Body of pancreas (tissue), 4 donors: ENCODE measurements at regions not wholly inside any gene's neighbourhood (a gene's known extent, or its start where the extent isn't known, plus 50 kb on each side); places are given as distances from the start of the nearest gene placed in this dataset.

Source experiments
- ATAC-seq: fragments of 150-250 bp; one replicate; pipeline ENCODE4 v1.9.1; 2016
- DNase-seq, 4 donors: peaks; one replicate each; pipeline ENCODE4 v3.0.0-alpha.2; 2019
- H3K27ac ChIP-seq, 4 donors: fragments of 200-600 bp; sonication (generic); 1 replicate in 3 of 4; 2 replicates in 1 of 4; pipeline versions ENCODE4 v1.5.1 to v1.6.1; 2016 to 2019; ENCODE audit warnings: mild to moderate bottlenecking in 1 of 4, mixed read lengths in 1 of 4, moderate library complexity in 1 of 4
- H3K27me3 ChIP-seq, 2 donors: fragments of 200-600 bp; sonication (generic); one replicate each; pipeline ENCODE4 v1.6.0; 2016; ENCODE audit warnings: mild to moderate bottlenecking in 1 of 2
- H3K36me3 ChIP-seq, 2 donors: fragments of 200-600 bp; sonication (generic); replicated peaks in 1 of 2; 2 replicates each; pipeline ENCODE4 v1.5.1; 2016; ENCODE audit warnings: low read depth in 2 of 2; ENCODE audit not compliant: insufficient read depth in 1 of 2
- H3K4me1 ChIP-seq: fragments of 200-600 bp; sonication (generic); one replicate; pipeline ENCODE4 v1.6.0; 2016
- H3K4me3 ChIP-seq, 2 donors: fragments of 200-600 bp; sonication (generic); 1 replicate in 1 of 2; 2 replicates in 1 of 2; pipeline ENCODE4 v1.5.1; 2016 to 2019
- H3K9me3 ChIP-seq, 3 donors: fragments of 200-600 bp; sonication (generic); 1 replicate in 2 of 3; 2 replicates in 1 of 3; pipeline ENCODE4 v1.5.1; 2016
- POLR2A ChIP-seq, 3 donors: fragments of 450-650 bp; IDR thresholded peaks; one replicate each; pipeline ENCODE4 v1.6.1; 2016; ENCODE audit warnings: antibody characterized with exemption in 3 of 3, mild to moderate bottlenecking in 2 of 3
- WGBS, 2 donors: methylation state at CpG; one replicate each; pipeline ENCODE4 v1.1.5; 2017; 5-methylcytosine and 5-hydroxymethylcytosine counted together
- intact Hi-C: fragments of 100-400 bp; cut with DNase I; formaldehyde crosslinking; loops from one replicate; pipeline ENCODE4 v1.15.1; 2023
- TF ChIP-seq, protein P1 (sequence below), 7 experiments: fragments of 450-650 bp in 4 of 7; fragments of 200-600 bp in 3 of 7; sonication (generic) in 3 of 7; IDR thresholded peaks; one replicate each; pipeline ENCODE4 v1.5.1; 2016 to 2019; ENCODE audit warnings: antibody characterized with exemption in 7 of 7

GRCh38 chrX:128599632-128600031 lies 547.4 kb upstream of the ACTRT1 start:
- Histone ChIP-seq H3K27ac (no peak overlapping the region), H3K4me3 (no peak overlapping the region), H3K9me3 (no peaks in the 10 kb centered on the region), H3K27me3 (no peaks in the 10 kb centered on the region), H3K4me1 (no peaks in the 10 kb centered on the region), H3K36me3 (no peaks in the 10 kb centered on the region)
- ATAC-seq, result no peak
- no peak for DNase-seq
- intact Hi-C loops, result no loop called here
- 44 to 59% methylated on average over 1 of the region's 1 CpG for WGBS, 2 donors
- TF ChIP-seq POLR2A (IDR thresholded peaks at IDR 0.05), result no peak
- TF ChIP-seq, protein P1, sequence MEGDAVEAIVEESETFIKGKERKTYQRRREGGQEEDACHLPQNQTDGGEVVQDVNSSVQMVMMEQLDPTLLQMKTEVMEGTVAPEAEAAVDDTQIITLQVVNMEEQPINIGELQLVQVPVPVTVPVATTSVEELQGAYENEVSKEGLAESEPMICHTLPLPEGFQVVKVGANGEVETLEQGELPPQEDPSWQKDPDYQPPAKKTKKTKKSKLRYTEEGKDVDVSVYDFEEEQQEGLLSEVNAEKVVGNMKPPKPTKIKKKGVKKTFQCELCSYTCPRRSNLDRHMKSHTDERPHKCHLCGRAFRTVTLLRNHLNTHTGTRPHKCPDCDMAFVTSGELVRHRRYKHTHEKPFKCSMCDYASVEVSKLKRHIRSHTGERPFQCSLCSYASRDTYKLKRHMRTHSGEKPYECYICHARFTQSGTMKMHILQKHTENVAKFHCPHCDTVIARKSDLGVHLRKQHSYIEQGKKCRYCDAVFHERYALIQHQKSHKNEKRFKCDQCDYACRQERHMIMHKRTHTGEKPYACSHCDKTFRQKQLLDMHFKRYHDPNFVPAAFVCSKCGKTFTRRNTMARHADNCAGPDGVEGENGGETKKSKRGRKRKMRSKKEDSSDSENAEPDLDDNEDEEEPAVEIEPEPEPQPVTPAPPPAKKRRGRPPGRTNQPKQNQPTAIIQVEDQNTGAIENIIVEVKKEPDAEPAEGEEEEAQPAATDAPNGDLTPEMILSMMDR (IDR thresholded peaks at IDR 0.05), result no peak

DNA sequence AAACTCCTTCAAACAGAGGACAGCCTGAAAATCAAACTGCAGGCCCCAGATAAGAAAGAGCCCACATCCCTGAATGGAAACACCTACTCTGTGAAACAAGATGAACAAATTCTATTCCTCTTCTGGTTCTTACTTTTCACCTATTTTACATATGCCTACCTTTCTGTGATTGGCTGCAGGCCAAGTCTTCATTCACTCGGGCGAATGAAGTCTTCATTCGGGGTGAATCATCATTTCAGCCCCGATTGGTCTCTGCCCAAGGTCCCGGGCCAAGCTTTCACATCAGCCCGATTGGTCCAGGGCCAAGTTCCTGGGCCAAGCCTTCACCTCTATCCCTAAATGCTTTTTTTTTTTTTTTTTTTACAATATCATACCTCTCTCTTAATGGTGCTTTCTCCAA lies 529.8 kb upstream of the ACTRT1 start:
- WGBS, 2 donors, result 69 to 80% methylated on average over 6 of the region's 6 CpGs
- intact Hi-C loops, result no loop called here
- ATAC-seq (no peak), DNase-seq (no peak)
- Histone ChIP-seq H3K27me3 (no peaks in the 10 kb centered on the region), H3K4me3 (no peak overlapping the region), H3K9me3 (no peaks in the 10 kb centered on the region), H3K27ac (no peak overlapping the region), H3K36me3 (no peaks in the 10 kb centered on the region), H3K4me1 (no peaks in the 10 kb centered on the region)
- TF ChIP-seq POLR2A (IDR thresholded peaks at IDR 0.05), result no peak

- no peaks in the 10 kb centered on the region for H3K36me3 ChIP-seq
- no peak overlapping the region for H3K27ac ChIP-seq
- H3K4me3 ChIP-seq, result no peak overlapping the region
- H3K9me3 ChIP-seq, result no peaks in the 10 kb centered on the region
- ATAC-seq, result no peak
- 44 to 58% methylated on average over 1 to 2 of the region's 2 CpGs for WGBS, 2 donors
- no peak for TF ChIP-seq POLR2A (IDR thresholded peaks at IDR 0.05)
- TF ChIP-seq, protein P1 (IDR thresholded peaks at IDR 0.05), result no peak
- DNase-seq, result no peak
- H3K4me1 ChIP-seq, result no peaks in the 10 kb centered on the region
- intact Hi-C loops, result no loop called here
- H3K27me3 ChIP-seq, result no peaks in the 10 kb centered on the region
Measured at GRCh38 chrX:128581615-128582014, 529.4 kb upstream of the ACTRT1 start.

- no peaks in the 10 kb centered on the region for H3K9me3 ChIP-seq
- DNase-seq (no peak), ATAC-seq (no peak)
- intact Hi-C loops, result no loop called here
- H3K4me3 ChIP-seq, result no peak overlapping the region
- H3K27me3 ChIP-seq, result no peaks in the 10 kb centered on the region
- WGBS, 2 donors, result 66% methylated on average over 3 of the region's 5 CpGs; no CpG with 5 or more reads in 1 of the 2 donors
- no peak overlapping the region for H3K27ac ChIP-seq
- TF ChIP-seq, protein P1 (IDR thresholded peaks at IDR 0.05), result no peak
- TF ChIP-seq POLR2A (IDR thresholded peaks at IDR 0.05), result no peak
- no peaks in the 10 kb centered on the region for H3K36me3 ChIP-seq
- no peaks in the 10 kb centered on the region for H3K4me1 ChIP-seq
Measured at GRCh38 chrX:128543114-128543513, 490.9 kb upstream of the ACTRT1 start.

GRCh38 chrX:128518508-128518907 lies 466.3 kb upstream of the ACTRT1 start:
- no peak for DNase-seq
- WGBS, 2 donors, result 50 to 52% methylated on average over 3 of the region's 3 CpGs
- Histone ChIP-seq H3K4me3 (no peak overlapping the region), H3K27me3 (no peaks in the 10 kb centered on the region), H3K27ac (no peak overlapping the region), H3K36me3 (no peaks in the 10 kb centered on the region), H3K4me1 (no peaks in the 10 kb centered on the region), H3K9me3 (no peaks in the 10 kb centered on the region)
- intact Hi-C loops, result no loop called here
- no peak for ATAC-seq
- TF ChIP-seq, protein P1 (IDR thresholded peaks at IDR 0.05), result peak in 2 of 7 experiments; percentile 23 to 31
- TF ChIP-seq POLR2A (IDR thresholded peaks at IDR 0.05), result no peak
